ENCODE measurements at regions not wholly inside any gene's neighbourhood (a gene's known extent, or its start where the extent isn't known, plus 50 kb on each side); places are given as distances from the start of the nearest gene placed in this dataset.

GRCh38 chr14:54052696-54053385, 96.2 kb upstream of the BMP4 start:
- TF ChIP-seq NFIC (IDR thresholded peaks at IDR 0.05) (no peak), CREB1 (IDR thresholded peaks at IDR 0.05; ENCODE audit: low read depth) (no peak), EGR1 (IDR thresholded peaks at IDR 0.05) (no peak), TAF1 (IDR thresholded peaks at IDR 0.05; ENCODE audit: low read depth) (no peak)

Data from Ishikawa (cell line).